ENCODE measurements at regions not wholly inside any gene's neighbourhood (a gene's known extent, or its start where the extent isn't known, plus 50 kb on each side); places are given as distances from the start of the nearest gene placed in this dataset.

- no peak for ATAC-seq
- no peak overlapping the region for H3K27ac Mint-ChIP-seq
- H3K9me3 Mint-ChIP-seq: peaks cover 15 to 24% of the 10 kb centered on the region in 2 donors
- no peak for DNase-seq (ENCODE audit: low spot score in 2 of 2)
- H3K36me3 Mint-ChIP-seq: no peaks in the 10 kb centered on the region
These were observed 948.7 kb downstream of the LRFN5 start for GRCh38 chr14:42555365-42555764.

- Mint-ChIP-seq H3K27ac (no peak overlapping the region), H3K9me3 (peaks cover 19 to 32% of the 10 kb centered on the region in 2 donors), H3K36me3 (no peaks in the 10 kb centered on the region)
- no peak for ATAC-seq
- DNase-seq (ENCODE audit: low spot score in 2 of 2): no peak
These were observed 947.4 kb downstream of the LRFN5 start for GRCh38 chr14:42554091-42554490.

GRCh38 chr14:42550310-42550709 lies 943.6 kb downstream of the LRFN5 start:
- DNase-seq (ENCODE audit: low spot score in 2 of 2) (no peak), ATAC-seq (no peak)
- H3K9me3 Mint-ChIP-seq: peaks cover 23 to 37% of the 10 kb centered on the region in 2 donors
- H3K27ac Mint-ChIP-seq: no peak overlapping the region
- no peaks in the 10 kb centered on the region for H3K36me3 Mint-ChIP-seq

DNA sequence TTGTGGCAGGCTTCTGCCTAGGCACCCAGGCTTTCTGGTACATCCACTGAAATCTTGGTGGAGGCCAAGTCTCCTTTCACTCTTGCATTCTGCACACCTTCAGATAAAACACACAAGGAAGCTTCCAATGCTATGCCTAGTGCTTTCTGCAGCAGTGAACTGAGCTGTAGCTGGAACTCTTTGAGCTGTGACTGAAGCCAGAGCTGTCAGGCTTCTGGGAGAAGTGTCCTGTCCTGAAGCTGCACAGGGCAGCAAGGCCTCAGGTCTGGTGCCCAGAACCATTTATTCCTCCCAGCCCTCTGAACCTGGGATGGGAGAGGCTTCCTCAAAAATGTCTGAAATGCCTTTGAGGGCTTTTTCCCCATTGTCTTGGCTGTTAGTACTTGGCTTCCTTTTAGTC lies 941.7 kb downstream of the LRFN5 start:
- H3K27ac Mint-ChIP-seq: no peak overlapping the region
- peaks cover 27% of the 10 kb centered on the region in 2 donors for H3K9me3 Mint-ChIP-seq
- no peaks in the 10 kb centered on the region for H3K36me3 Mint-ChIP-seq
- ATAC-seq (no peak), DNase-seq (ENCODE audit: low spot score in 2 of 2) (no peak)

DNA sequence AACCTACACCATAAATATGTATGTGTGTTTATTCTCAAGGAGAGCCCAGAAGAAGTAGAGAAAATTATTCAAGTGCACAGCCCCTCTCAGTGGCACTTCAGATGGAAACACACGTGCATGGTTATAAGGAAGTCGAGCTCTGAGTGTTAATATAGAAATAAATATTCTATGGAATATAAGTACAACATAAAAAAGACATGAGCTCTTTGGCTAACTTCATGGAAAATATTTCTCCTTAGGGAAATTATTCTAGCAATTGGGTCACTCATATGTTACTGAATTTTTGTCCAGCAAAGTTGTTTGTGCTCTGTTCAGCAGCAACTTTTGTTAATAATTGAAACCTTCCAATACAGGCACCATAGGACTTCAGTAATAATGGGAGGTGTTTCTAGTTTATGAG lies 939.0 kb downstream of the LRFN5 start:
- no peaks in the 10 kb centered on the region for H3K36me3 Mint-ChIP-seq
- ATAC-seq (no peak), DNase-seq (ENCODE audit: low spot score in 2 of 2) (no peak)
- H3K27ac Mint-ChIP-seq: no peak overlapping the region
- H3K9me3 Mint-ChIP-seq: peaks cover 20 to 33% of the 10 kb centered on the region in 2 donors

GRCh38 chr14:42541535-42542001 lies 934.9 kb downstream of the LRFN5 start:
- ATAC-seq (no peak), DNase-seq (ENCODE audit: low spot score in 2 of 2) (no peak)
- H3K36me3 Mint-ChIP-seq: no peaks in the 10 kb centered on the region
- no peak overlapping the region for H3K27ac Mint-ChIP-seq
- peaks cover 0 to 15% of the 10 kb centered on the region in 2 donors for H3K9me3 Mint-ChIP-seq

DNA sequence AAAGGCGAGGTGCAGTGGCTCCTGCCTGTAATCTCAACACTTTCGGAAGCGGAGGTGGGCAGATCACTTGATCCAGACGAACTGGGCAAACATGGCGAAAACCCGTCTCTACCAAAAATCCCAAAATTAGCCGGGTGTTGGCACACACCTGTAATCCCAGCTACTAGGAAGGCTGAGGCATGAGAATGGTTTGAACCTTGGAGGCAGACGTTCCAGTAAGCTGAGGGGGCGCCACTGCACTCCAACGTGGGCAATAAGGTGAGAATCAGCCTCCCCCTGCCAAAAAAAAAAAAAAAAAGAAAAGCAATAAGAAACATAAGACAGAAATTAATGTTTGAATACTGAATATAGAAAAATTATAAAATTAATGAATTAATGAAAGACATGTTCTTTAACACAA lies 928.7 kb downstream of the LRFN5 start:
- no peaks in the 10 kb centered on the region for H3K36me3 Mint-ChIP-seq
- H3K9me3 Mint-ChIP-seq: no peaks in the 10 kb centered on the region
- no peak overlapping the region for H3K27ac Mint-ChIP-seq
- no peak for DNase-seq (ENCODE audit: low spot score in 2 of 2)
- ATAC-seq: no peak

- Mint-ChIP-seq H3K36me3 (no peaks in the 10 kb centered on the region), H3K9me3 (no peaks in the 10 kb centered on the region), H3K27ac (no peak overlapping the region)
- ATAC-seq (no peak), DNase-seq (ENCODE audit: low spot score in 2 of 2) (no peak)
These were observed 926.8 kb downstream of the LRFN5 start for GRCh38 chr14:42533476-42533875.

- no peak for DNase-seq (ENCODE audit: low spot score in 2 of 2)
- H3K9me3 Mint-ChIP-seq: peaks cover 0 to 3% of the 10 kb centered on the region in 2 donors
- H3K36me3 Mint-ChIP-seq: no peaks in the 10 kb centered on the region
- ATAC-seq: no peak
- no peak overlapping the region for H3K27ac Mint-ChIP-seq
These were observed 925.5 kb downstream of the LRFN5 start for GRCh38 chr14:42532194-42532593.

- no peak for DNase-seq (ENCODE audit: low spot score in 2 of 2)
- H3K36me3 Mint-ChIP-seq: no peaks in the 10 kb centered on the region
- no peak for ATAC-seq
- H3K9me3 Mint-ChIP-seq: peaks cover 0 to 8% of the 10 kb centered on the region in 2 donors
- H3K27ac Mint-ChIP-seq: no peak overlapping the region
These were observed 920.5 kb downstream of the LRFN5 start for GRCh38 chr14:42527141-42527540.

- ATAC-seq (no peak), DNase-seq (ENCODE audit: low spot score in 2 of 2) (no peak)
- H3K27ac Mint-ChIP-seq: no peak overlapping the region
- peaks cover 0 to 8% of the 10 kb centered on the region in 2 donors for H3K9me3 Mint-ChIP-seq
- H3K36me3 Mint-ChIP-seq: no peaks in the 10 kb centered on the region
These were observed 917.0 kb downstream of the LRFN5 start for GRCh38 chr14:42523666-42524065.

GRCh38 chr14:42517806-42518500 lies 911.3 kb downstream of the LRFN5 start:
- Mint-ChIP-seq H3K27ac (no peak overlapping the region), H3K9me3 (peaks cover 10% of the 10 kb centered on the region in 2 donors), H3K36me3 (no peaks in the 10 kb centered on the region)
- ATAC-seq (no peak), DNase-seq (ENCODE audit: low spot score in 2 of 2) (no peak)

DNA sequence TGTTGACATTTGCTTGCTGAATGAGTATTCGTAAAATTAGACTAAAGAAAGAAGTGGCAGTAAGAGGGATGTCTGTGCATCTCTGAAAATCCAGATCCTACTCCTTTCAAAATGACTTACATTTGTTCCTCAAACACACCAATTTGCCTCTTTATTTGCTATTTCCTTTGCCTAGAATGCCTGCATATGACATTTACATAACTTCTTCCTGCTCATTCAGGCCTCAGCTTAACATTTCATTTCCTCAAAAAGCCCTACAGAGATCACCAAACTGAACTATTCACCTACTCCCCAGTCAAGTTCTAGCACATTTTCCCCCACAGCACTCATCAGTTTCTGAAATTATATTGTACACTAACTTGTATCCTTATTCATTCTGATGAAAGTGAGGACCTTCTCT lies 907.2 kb downstream of the LRFN5 start:
- ATAC-seq: no peak
- Mint-ChIP-seq H3K36me3 (no peaks in the 10 kb centered on the region), H3K9me3 (peaks cover 17 to 20% of the 10 kb centered on the region in 2 donors), H3K27ac (no peak overlapping the region)
- DNase-seq (ENCODE audit: low spot score in 2 of 2): no peak

DNA sequence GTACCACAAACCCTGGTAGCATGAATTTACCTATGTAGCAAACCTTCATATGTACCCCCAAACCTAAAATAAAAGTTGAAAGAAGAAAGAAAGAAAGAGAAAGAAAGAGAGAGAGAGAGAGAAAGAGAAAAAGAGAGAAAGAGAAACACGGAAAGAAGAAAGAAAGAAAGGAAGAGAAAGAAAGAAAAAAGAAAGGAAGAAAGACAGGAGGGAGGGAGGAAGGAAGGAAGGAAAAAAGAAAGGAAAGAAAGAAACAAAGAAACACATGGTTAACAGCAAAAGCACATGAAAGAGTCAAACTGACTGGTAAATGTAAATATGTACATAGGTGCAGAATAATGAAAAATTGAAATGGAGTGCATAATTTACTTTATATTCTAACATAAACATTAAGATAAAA lies 903.4 kb downstream of the LRFN5 start:
- DNase-seq (ENCODE audit: low spot score in 2 of 2): no peak
- no peak overlapping the region for H3K27ac Mint-ChIP-seq
- peaks cover 28 to 41% of the 10 kb centered on the region in 2 donors for H3K9me3 Mint-ChIP-seq
- H3K36me3 Mint-ChIP-seq: peaks cover 0 to 7% of the 10 kb centered on the region in 2 donors
- no peak for ATAC-seq

DNA sequence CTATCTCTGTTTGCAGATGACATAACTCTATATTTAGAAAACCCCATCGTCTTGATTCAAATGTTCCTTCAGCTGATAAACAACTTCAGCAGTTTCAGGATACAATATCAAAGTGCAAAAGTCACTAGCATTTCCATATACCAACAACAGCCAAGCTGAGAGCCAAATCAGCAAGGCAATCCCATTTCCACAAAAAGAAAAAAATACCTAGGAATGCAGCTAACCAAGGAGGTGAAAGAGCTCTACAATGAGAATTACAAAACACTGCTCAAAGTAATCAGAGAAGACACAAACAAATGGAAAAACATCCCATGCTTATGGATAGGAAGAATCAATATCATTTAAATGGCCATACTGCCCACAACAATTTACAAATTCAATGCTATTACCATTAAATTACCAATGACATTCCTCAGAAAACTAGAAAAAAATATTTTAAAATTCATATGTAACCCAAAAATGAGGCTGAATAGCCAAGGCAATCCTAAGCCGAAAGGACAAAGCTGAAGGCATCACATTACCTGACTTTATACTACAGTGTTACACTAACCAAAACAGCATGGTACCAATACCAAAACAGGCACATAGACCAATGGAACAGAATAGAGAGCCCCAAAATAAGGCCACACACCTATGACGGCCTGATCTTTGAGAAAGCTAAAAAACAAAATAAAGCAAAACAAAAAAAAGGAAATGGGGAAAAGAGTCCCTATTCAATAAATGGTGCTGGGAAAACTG lies 901.7 kb downstream of the LRFN5 start:
- no peak for ATAC-seq
- H3K9me3 Mint-ChIP-seq: peaks cover 24 to 31% of the 10 kb centered on the region in 2 donors

GRCh38 chr14:42504433-42504832 lies 897.8 kb downstream of the LRFN5 start:
- DNase-seq (ENCODE audit: low spot score in 2 of 2): no peak
- ATAC-seq: no peak
- H3K27ac Mint-ChIP-seq: no peak overlapping the region
- peaks cover 0 to 7% of the 10 kb centered on the region in 2 donors for H3K36me3 Mint-ChIP-seq
- H3K9me3 Mint-ChIP-seq: peaks cover 17 to 25% of the 10 kb centered on the region in 2 donors

More for the DNA sequence above, 901.7 kb downstream of the LRFN5 start:
- no peak for DNase-seq (ENCODE audit: low spot score in 2 of 2)
- Mint-ChIP-seq H3K27ac (no peak overlapping the region), H3K36me3 (peaks cover 0 to 7% of the 10 kb centered on the region in 2 donors)

DNA sequence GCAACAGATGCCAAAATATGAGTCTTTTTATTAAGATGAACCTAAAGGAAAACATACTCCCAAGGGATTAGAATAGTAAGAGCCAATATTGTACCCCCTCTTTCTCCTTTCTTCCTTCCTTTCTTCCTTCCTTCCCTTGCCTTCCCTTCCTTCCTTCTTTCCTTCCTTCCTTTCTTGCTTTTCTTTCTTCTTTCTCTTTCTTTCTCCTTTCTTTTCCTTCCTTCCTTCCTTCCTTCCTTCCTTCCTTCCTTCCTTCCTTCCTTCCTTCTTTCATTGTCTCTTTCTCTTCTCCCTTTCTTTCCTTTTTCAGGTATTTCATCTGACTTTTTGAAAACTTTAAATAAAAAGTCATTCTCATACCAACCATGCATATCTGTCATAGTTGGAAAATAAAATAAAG lies 892.5 kb downstream of the LRFN5 start:
- Mint-ChIP-seq H3K9me3 (peaks cover 6 to 8% of the 10 kb centered on the region in 2 donors), H3K36me3 (no peaks in the 10 kb centered on the region), H3K27ac (no peak overlapping the region)
- DNase-seq (ENCODE audit: low spot score in 2 of 2): no peak
- ATAC-seq: no peak

DNA sequence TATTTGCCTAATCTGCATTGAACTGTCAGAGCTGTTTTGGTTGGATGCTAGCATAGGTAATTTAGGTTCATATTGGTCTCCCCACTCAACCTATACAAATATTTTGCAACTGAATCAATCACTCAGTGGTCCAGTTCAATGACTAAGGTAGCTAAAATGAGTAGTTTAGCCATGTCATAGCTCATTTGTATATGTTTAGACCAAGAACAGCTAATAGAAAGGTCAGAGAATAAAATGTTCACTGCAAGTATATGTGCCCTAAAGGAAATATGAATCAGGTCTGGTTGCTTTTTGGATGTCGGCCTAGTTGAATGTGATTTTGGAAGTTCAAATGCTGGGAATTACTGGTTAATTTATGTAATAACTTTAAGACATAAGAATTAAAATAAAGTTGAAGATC lies 883.9 kb downstream of the LRFN5 start:
- no peak for ATAC-seq
- H3K9me3 Mint-ChIP-seq: no peaks in the 10 kb centered on the region
- H3K36me3 Mint-ChIP-seq: no peaks in the 10 kb centered on the region
- no peak for DNase-seq (ENCODE audit: low spot score in 2 of 2)
- H3K27ac Mint-ChIP-seq: no peak overlapping the region
